SK-N-SH (cell line): ENCODE measurements at regions not wholly inside any gene's neighbourhood (a gene's known extent, or its start where the extent isn't known, plus 50 kb on each side); places are given as distances from the start of the nearest gene placed in this dataset.

Source experiments
- CTCF ChIA-PET: fragments of 300-600, 350-600 bp; formaldehyde crosslinking; extraction: SDS; loops from one replicate; lab custom pipeline; 2021; lab: Yijun Ruan, JAX
- POLR2A ChIA-PET: fragments of 350-600 bp; sonication (Branson Sonifier 250); formaldehyde crosslinking; extraction: SDS; loops from one replicate; lab custom pipeline; 2020; ENCODE audit warnings: antibody characterized with exemption, inconsistent platforms; lab: Yijun Ruan, JAX
- DNase-seq: peaks from one replicate; pipeline ENCODE4 v3.0.0; 2012
- H2AFZ ChIP-seq: fragments of 200-600 bp; sonication (generic); 2 replicates; pipeline ENCODE4 v1.8.1; 2016; ENCODE audit warnings: antibody characterized with exemption, mild to moderate bottlenecking, low read depth
- H3F3A ChIP-seq: fragments of 200-600 bp; sonication (generic); replicated peaks from 2 replicates; pipeline ENCODE3; 2016; ENCODE audit warnings: antibody characterized with exemption, mild to moderate bottlenecking; ENCODE audit not compliant: insufficient read depth
- H3K27ac ChIP-seq, 2 experiments: fragments of 200-500 bp in 1 of 2; fragments of 200-600 bp in 1 of 2; sonication (Bioruptor generic) in 1 of 2; sonication (generic), shearing (Covaris generic) in 1 of 2; 2 replicates each; pipeline versions ENCODE4 v1.5.1 to v1.6.1; 2014 to 2016; ENCODE audit warnings: low read depth in 2 of 2, inconsistent platforms in 1 of 2, low read length in 1 of 2, mild to moderate bottlenecking in 1 of 2, mixed read lengths in 1 of 2
- H3K27me3 ChIP-seq: fragments of 200-600 bp; sonication (generic), shearing (Covaris generic); 2 replicates; pipeline ENCODE4 v1.6.1; 2016; ENCODE audit warnings: mixed run types; ENCODE audit not compliant: insufficient read depth
- H3K36me3 ChIP-seq, 2 experiments: fragments of 200-500 bp in 1 of 2; fragments of 200-600 bp in 1 of 2; sonication (Bioruptor generic) in 1 of 2; sonication (generic) in 1 of 2; replicated peaks in 1 of 2; 2 replicates each; pipeline versions ENCODE3 to v1.5.1; 2014 to 2016; ENCODE audit warnings: low read length in 1 of 2, mild to moderate bottlenecking in 1 of 2; ENCODE audit not compliant: insufficient read depth in 2 of 2, control insufficient read depth in 1 of 2
- H3K4me1 ChIP-seq, 2 experiments: fragments of 200-500 bp in 1 of 2; fragments of 200-600 bp in 1 of 2; sonication (Bioruptor generic) in 1 of 2; sonication (generic), shearing (Covaris generic) in 1 of 2; 2 replicates each; pipeline versions ENCODE4 v1.5.1 to v1.6.1; 2014 to 2016; ENCODE audit warnings: low read depth in 1 of 2, low read length in 1 of 2, mixed run types in 1 of 2; ENCODE audit not compliant: insufficient read depth in 2 of 2, control insufficient read depth in 1 of 2
- H3K4me2 ChIP-seq: fragments of 200-600 bp; sonication (generic), shearing (Covaris generic); 2 replicates; pipeline ENCODE4 v1.6.1; 2017; ENCODE audit warnings: mixed run types
- H3K4me3 ChIP-seq, 2 experiments: fragments of 200-500 bp in 1 of 2; fragments of 200-600 bp in 1 of 2; sonication (Bioruptor generic) in 1 of 2; sonication (generic), shearing (Covaris generic) in 1 of 2; 2 replicates each; pipeline versions ENCODE4 v1.5.1 to v1.8.1; 2014 to 2016; ENCODE audit warnings: low read depth in 2 of 2, inconsistent platforms in 1 of 2, low read length in 1 of 2, mild to moderate bottlenecking in 1 of 2, mixed read lengths in 1 of 2, moderate library complexity in 1 of 2
- H3K79me2 ChIP-seq: fragments of 200-600 bp; sonication (generic); 2 replicates; pipeline ENCODE4 v1.8.1; 2017; ENCODE audit warnings: mild to moderate bottlenecking; ENCODE audit not compliant: insufficient read depth
- H3K9ac ChIP-seq: fragments of 200-600 bp; sonication (generic); 2 replicates; pipeline ENCODE4 v1.6.1; 2017; ENCODE audit warnings: mixed run types
- H3K9me2 ChIP-seq: fragments of 200-600 bp; sonication (generic); 2 replicates; pipeline ENCODE4 v1.6.1; 2017; ENCODE audit warnings: mixed run types
- H3K9me3 ChIP-seq: fragments of 200-600 bp; sonication (generic); 2 replicates; pipeline ENCODE4 v1.6.1; 2017; ENCODE audit warnings: mixed run types, mild to moderate bottlenecking, moderate library complexity
- H4K20me1 ChIP-seq: fragments of 200-600 bp; sonication (generic); 2 replicates; pipeline ENCODE4 v1.6.1; 2017; ENCODE audit warnings: mild to moderate bottlenecking, mixed run types; ENCODE audit not compliant: insufficient read depth
- CHD2 ChIP-seq: fragments of 150-350 bp; IDR thresholded peaks from 2 replicates; pipeline ENCODE4 v1.6.1; 2018; ENCODE audit warnings: low read length; ENCODE audit not compliant: partially characterized antibody
- CTCF ChIP-seq: fragments of 200-600 bp; sonication (generic); IDR thresholded peaks from 2 replicates; pipeline ENCODE4 v1.6.1; 2017; ENCODE audit warnings: antibody characterized with exemption, mild to moderate bottlenecking, moderate library complexity
- ELF1 ChIP-seq: IDR thresholded peaks from 2 replicates; pipeline ENCODE4 v1.4.0; 2012
- EP300 ChIP-seq, 2 experiments: IDR thresholded peaks; 2 replicates each; pipeline versions ENCODE4 v1.4.0 to v1.6.1; 2012; ENCODE audit warnings: borderline replicate concordance in 1 of 2, low read depth in 1 of 2, low read length in 1 of 2
- EZH2phosphoT487 ChIP-seq: fragments of 200-600 bp; sonication (generic); IDR thresholded peaks from 2 replicates; pipeline ENCODE4 v1.6.1; 2017; ENCODE audit warnings: low read depth, mixed run types, mild to moderate bottlenecking, antibody characterized with exemption, moderate library complexity, borderline replicate concordance
- FOSL2 ChIP-seq: IDR thresholded peaks from 2 replicates; pipeline ENCODE4 v1.4.0; 2012; ENCODE audit warnings: low read depth, mild to moderate bottlenecking, moderate library complexity, borderline replicate concordance
- FOXJ3 ChIP-seq: sonication (generic); formaldehyde crosslinking; IDR thresholded peaks from 2 replicates; pipeline ENCODE4 v1.5.1; 2020; ENCODE audit warnings: mild to moderate bottlenecking, missing genetic modification reagents
- FOXM1 ChIP-seq: IDR thresholded peaks from 2 replicates; pipeline ENCODE4 v1.4.0; 2012; ENCODE audit warnings: low read depth, mild to moderate bottlenecking
- GATA2 ChIP-seq: sonication (generic); formaldehyde crosslinking; IDR thresholded peaks from 2 replicates; pipeline ENCODE4 v1.5.0; 2020; ENCODE audit warnings: mild to moderate bottlenecking, missing genetic modification reagents
- IRF3 ChIP-seq: fragments of 150-350 bp; IDR thresholded peaks from 2 replicates; pipeline ENCODE4 v1.6.1; 2016; ENCODE audit warnings: mild to moderate bottlenecking, low read depth, low read length
- JUND ChIP-seq: IDR thresholded peaks from 2 replicates; pipeline ENCODE4 v1.4.0; 2012
- MAX ChIP-seq: IDR thresholded peaks from 2 replicates; pipeline ENCODE4 v1.4.0; 2012; ENCODE audit warnings: low read depth
- MXI1 ChIP-seq: IDR thresholded peaks from 2 replicates; pipeline ENCODE4 v1.6.1; 2012; ENCODE audit warnings: mild to moderate bottlenecking, low read depth, low read length, improper control_type of control experiment
- NRF1 ChIP-seq: IDR thresholded peaks from 2 replicates; pipeline ENCODE4 v1.6.1; 2012; ENCODE audit warnings: low read depth, mild to moderate bottlenecking, low read length
- POLR2AphosphoS5 ChIP-seq: IDR thresholded peaks from 2 replicates; pipeline ENCODE4 v1.6.1; 2012; ENCODE audit warnings: low read depth, low read length
- RAD21 ChIP-seq: IDR thresholded peaks from 2 replicates; pipeline ENCODE4 v1.6.1; 2012; ENCODE audit warnings: mild to moderate bottlenecking, low read length
- RFX5 ChIP-seq: IDR thresholded peaks from 2 replicates; pipeline ENCODE4 v1.6.1; 2012; ENCODE audit warnings: mild to moderate bottlenecking, improper control_type of control experiment, low read length
- RXRA ChIP-seq: IDR thresholded peaks from 2 replicates; pipeline ENCODE4 v1.4.0; 2012; ENCODE audit warnings: low read depth, mild to moderate bottlenecking, borderline replicate concordance
- SMC3 ChIP-seq: IDR thresholded peaks from 2 replicates; pipeline ENCODE4 v1.6.1; 2012; ENCODE audit warnings: low read depth, low read length, improper control_type of control experiment
- TEAD4 ChIP-seq: IDR thresholded peaks from 2 replicates; pipeline ENCODE4 v1.4.0; 2012; ENCODE audit warnings: mild to moderate bottlenecking, borderline replicate concordance; ENCODE audit not compliant: insufficient read depth
- WGBS: methylation state at CpG from one replicate; pipeline ENCODE4 v1.1.6; 2017; ENCODE audit warnings: low lambda C conversion rate; 5-methylcytosine and 5-hydroxymethylcytosine counted together
- TF ChIP-seq, protein P1 (sequence below): IDR thresholded peaks from 2 replicates; pipeline ENCODE4; 2012
- TF ChIP-seq, protein P2 (sequence below): IDR thresholded peaks from 2 replicates; pipeline ENCODE4 v1.4.0; 2012; ENCODE audit warnings: low read depth, borderline replicate concordance

GRCh38 chr7:136079478-136079892, 102.3 kb upstream of the MTPN start:
- H3K9ac ChIP-seq = no peak overlapping the region
- no peak overlapping the region for H3K4me2 ChIP-seq
- no peaks in the 10 kb centered on the region for H4K20me1 ChIP-seq
- H3K27me3 ChIP-seq = no peaks in the 10 kb centered on the region; the same call in 1 of the 2 replicates
- 40% methylated on average over 4 of the region's 4 CpGs for WGBS
- H3K9me2 ChIP-seq = no peaks in the 10 kb centered on the region
- no peaks in the 10 kb centered on the region for H3K9me3 ChIP-seq
- H3K4me1 ChIP-seq = no peaks in the 10 kb centered on the region; a peak in 1 of 4 replicates
- H3F3A ChIP-seq = no peaks in the 10 kb centered on the region
- no peak overlapping the region for H3K27ac ChIP-seq
- ChIA-PET POLR2A (no interaction called here), CTCF (interaction anchor here (1.0 to 2.3 kb wide), 3 partner anchors 16 to 1090 kb away, joined by 3 to 5 read pairs (median 4); no protein-coding TSS in a partner anchor)
- H3K79me2 ChIP-seq = no peaks in the 10 kb centered on the region
- H2AFZ ChIP-seq = no peak overlapping the region
- DNase-seq = no peak
- no peaks in the 10 kb centered on the region for H3K36me3 ChIP-seq
- no peak overlapping the region for H3K4me3 ChIP-seq
- TF ChIP-seq EP300 (IDR thresholded peaks at IDR 0.05; ENCODE audit: borderline replicate concordance in 1 of 2, low read depth in 1 of 2, low read length in 1 of 2) (no peak), RAD21 (no peak), EZH2phosphoT487 (no peak), MXI1 (no peak)
- TF ChIP-seq, protein P1, sequence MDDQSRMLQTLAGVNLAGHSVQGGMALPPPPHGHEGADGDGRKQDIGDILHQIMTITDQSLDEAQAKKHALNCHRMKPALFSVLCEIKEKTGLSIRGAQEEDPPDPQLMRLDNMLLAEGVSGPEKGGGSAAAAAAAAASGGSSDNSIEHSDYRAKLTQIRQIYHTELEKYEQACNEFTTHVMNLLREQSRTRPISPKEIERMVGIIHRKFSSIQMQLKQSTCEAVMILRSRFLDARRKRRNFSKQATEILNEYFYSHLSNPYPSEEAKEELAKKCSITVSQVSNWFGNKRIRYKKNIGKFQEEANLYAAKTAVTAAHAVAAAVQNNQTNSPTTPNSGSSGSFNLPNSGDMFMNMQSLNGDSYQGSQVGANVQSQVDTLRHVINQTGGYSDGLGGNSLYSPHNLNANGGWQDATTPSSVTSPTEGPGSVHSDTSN = no peak

DNA sequence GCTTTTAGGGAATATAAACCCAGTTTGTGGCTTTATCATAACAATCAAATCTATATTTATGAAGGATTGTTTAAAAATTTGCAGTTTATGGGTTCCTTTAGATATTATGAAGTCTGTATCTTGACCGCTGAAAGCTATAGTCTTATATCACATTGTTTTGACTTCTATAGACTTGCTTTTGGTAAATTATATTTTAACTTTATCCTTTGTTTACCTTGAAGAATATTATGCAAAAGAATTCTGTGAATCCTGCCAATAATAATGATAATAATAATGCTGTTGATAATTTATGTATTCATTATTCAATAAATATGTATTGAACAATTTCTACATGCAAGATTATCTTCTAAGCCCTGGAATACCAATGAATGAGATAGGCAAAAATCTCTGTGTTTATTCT, 101.9 kb upstream of the MTPN start:
- WGBS = 80% methylated on average over 1 of the region's 1 CpG
- H2AFZ ChIP-seq = no peak overlapping the region

More for the DNA sequence above, 101.9 kb upstream of the MTPN start:
- Histone ChIP-seq H3K4me2 (no peak overlapping the region), H3K79me2 (no peaks in the 10 kb centered on the region), H4K20me1 (no peaks in the 10 kb centered on the region), H3K27me3 (no peaks in the 10 kb centered on the region; the same call in 1 of the 2 replicates), H3K9me2 (no peaks in the 10 kb centered on the region), H3K4me1 (no peaks in the 10 kb centered on the region; a peak in 1 of 4 replicates), H3K4me3 (no peak overlapping the region), H3F3A (no peaks in the 10 kb centered on the region), H3K36me3 (no peaks in the 10 kb centered on the region), H3K27ac (no peak overlapping the region), H3K9me3 (no peaks in the 10 kb centered on the region), H3K9ac (no peak overlapping the region)
- POLR2A ChIA-PET = no interaction called here
- TF ChIP-seq CHD2 (no peak), FOXM1 (no peak), POLR2AphosphoS5 (no peak), MAX (no peak), TEAD4 (no peak), IRF3 (no peak), CTCF (no peak), ELF1 (no peak), GATA2 (CRISPR knock-in tag) (no peak), RXRA (no peak), FOSL2 (no peak), JUND (no peak), SMC3 (no peak), NRF1 (no peak), FOXJ3 (no peak), MXI1 (no peak), RFX5 (no peak)
- TF ChIP-seq, protein P2, sequence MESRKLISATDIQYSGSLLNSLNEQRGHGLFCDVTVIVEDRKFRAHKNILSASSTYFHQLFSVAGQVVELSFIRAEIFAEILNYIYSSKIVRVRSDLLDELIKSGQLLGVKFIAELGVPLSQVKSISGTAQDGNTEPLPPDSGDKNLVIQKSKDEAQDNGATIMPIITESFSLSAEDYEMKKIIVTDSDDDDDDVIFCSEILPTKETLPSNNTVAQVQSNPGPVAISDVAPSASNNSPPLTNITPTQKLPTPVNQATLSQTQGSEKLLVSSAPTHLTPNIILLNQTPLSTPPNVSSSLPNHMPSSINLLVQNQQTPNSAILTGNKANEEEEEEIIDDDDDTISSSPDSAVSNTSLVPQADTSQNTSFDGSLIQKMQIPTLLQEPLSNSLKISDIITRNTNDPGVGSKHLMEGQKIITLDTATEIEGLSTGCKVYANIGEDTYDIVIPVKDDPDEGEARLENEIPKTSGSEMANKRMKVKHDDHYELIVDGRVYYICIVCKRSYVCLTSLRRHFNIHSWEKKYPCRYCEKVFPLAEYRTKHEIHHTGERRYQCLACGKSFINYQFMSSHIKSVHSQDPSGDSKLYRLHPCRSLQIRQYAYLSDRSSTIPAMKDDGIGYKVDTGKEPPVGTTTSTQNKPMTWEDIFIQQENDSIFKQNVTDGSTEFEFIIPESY = no peak
- CTCF ChIA-PET = interaction anchor here (1.0 to 2.3 kb wide), 6 partner anchors 10 to 1090 kb away, joined by 3 to 5 read pairs (median 4); no protein-coding TSS in a partner anchor
- no peak for DNase-seq
